ENCODE measurements at regions not wholly inside any gene's neighbourhood (a gene's known extent, or its start where the extent isn't known, plus 50 kb on each side); places are given as distances from the start of the nearest gene placed in this dataset.

DNA sequence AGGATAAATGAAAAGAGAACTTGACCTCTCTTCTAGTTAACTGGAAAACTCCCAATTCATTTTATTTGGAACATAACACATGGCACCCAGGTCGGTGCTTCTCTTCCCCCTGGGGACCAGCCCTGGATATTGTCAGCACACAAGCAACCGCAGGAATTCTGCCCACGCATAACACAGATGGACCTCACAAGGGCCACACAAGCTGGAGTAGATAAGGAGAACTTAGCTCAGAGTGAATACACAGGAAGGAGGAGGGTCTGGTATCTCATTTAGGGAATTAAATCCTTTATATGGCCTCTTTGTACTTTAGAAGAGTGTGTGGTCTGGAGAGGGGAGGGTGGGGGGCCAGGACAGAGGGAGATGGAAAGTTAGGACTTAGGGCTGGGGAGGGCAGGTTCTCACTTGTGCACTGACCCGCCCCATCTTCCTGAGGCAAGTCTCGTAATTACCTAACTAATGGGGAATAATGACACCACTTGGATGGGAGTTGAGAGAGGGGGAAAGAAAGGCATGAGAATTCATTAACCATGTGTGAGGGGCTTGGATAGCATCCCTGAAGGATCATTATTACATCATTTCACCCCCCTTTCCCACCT is 341.2 kb upstream of the WWC1 start:
- no peak overlapping the region for H2AFZ ChIP-seq (ENCODE audit: low read depth, low read length)
- H3F3A ChIP-seq (ENCODE audit: insufficient read depth, low read length, poor library complexity, severe bottlenecking), result no peaks in the 10 kb centered on the region
- H3K36me3 ChIP-seq (ENCODE audit: insufficient read depth, low read length), result no peaks in the 10 kb centered on the region
- no peak for TF ChIP-seq TAF1 (IDR thresholded peaks at IDR 0.05; ENCODE audit: low read depth)
- TF ChIP-seq SMC3 (conservative IDR thresholded peaks at IDR 0.05; ENCODE audit: poor library complexity), result no peak
- no peak for TF ChIP-seq EZH2 (IDR thresholded peaks at IDR 0.05; ENCODE audit: borderline replicate concordance, insufficient read depth, low read length, poor library complexity, severe bottlenecking)
- TF ChIP-seq EP300 (conservative IDR thresholded peaks at IDR 0.05; ENCODE audit: poor library complexity, severe bottlenecking), result no peak
- TF ChIP-seq, protein P1, sequence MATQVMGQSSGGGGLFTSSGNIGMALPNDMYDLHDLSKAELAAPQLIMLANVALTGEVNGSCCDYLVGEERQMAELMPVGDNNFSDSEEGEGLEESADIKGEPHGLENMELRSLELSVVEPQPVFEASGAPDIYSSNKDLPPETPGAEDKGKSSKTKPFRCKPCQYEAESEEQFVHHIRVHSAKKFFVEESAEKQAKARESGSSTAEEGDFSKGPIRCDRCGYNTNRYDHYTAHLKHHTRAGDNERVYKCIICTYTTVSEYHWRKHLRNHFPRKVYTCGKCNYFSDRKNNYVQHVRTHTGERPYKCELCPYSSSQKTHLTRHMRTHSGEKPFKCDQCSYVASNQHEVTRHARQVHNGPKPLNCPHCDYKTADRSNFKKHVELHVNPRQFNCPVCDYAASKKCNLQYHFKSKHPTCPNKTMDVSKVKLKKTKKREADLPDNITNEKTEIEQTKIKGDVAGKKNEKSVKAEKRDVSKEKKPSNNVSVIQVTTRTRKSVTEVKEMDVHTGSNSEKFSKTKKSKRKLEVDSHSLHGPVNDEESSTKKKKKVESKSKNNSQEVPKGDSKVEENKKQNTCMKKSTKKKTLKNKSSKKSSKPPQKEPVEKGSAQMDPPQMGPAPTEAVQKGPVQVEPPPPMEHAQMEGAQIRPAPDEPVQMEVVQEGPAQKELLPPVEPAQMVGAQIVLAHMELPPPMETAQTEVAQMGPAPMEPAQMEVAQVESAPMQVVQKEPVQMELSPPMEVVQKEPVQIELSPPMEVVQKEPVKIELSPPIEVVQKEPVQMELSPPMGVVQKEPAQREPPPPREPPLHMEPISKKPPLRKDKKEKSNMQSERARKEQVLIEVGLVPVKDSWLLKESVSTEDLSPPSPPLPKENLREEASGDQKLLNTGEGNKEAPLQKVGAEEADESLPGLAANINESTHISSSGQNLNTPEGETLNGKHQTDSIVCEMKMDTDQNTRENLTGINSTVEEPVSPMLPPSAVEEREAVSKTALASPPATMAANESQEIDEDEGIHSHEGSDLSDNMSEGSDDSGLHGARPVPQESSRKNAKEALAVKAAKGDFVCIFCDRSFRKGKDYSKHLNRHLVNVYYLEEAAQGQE (IDR thresholded peaks at IDR 0.05; ENCODE audit: borderline replicate concordance), result no peak
- no peak for TF ChIP-seq RAD21 (conservative IDR thresholded peaks at IDR 0.05)
- TF ChIP-seq, protein P2, sequence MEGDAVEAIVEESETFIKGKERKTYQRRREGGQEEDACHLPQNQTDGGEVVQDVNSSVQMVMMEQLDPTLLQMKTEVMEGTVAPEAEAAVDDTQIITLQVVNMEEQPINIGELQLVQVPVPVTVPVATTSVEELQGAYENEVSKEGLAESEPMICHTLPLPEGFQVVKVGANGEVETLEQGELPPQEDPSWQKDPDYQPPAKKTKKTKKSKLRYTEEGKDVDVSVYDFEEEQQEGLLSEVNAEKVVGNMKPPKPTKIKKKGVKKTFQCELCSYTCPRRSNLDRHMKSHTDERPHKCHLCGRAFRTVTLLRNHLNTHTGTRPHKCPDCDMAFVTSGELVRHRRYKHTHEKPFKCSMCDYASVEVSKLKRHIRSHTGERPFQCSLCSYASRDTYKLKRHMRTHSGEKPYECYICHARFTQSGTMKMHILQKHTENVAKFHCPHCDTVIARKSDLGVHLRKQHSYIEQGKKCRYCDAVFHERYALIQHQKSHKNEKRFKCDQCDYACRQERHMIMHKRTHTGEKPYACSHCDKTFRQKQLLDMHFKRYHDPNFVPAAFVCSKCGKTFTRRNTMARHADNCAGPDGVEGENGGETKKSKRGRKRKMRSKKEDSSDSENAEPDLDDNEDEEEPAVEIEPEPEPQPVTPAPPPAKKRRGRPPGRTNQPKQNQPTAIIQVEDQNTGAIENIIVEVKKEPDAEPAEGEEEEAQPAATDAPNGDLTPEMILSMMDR (IDR thresholded peaks at IDR 0.05; ENCODE audit: poor library complexity, severe bottlenecking), result no peak
- TF ChIP-seq POLR2AphosphoS5 (IDR thresholded peaks at IDR 0.05), result no peak
- no peak for TF ChIP-seq MXI1 (conservative IDR thresholded peaks at IDR 0.05; ENCODE audit: poor library complexity, severe bottlenecking)
- H3K9ac ChIP-seq (ENCODE audit: low read length), result no peak overlapping the region
- no peaks in the 10 kb centered on the region for H3K27me3 ChIP-seq (ENCODE audit: insufficient read depth, low read depth, low read length)
- no peaks in the 10 kb centered on the region for H3K79me2 ChIP-seq (replicated peaks; ENCODE audit: insufficient read depth, low read length)
- no peak overlapping the region for H3K27ac ChIP-seq (ENCODE audit: low read length)
- H3K4me3 ChIP-seq (ENCODE audit: low read length), result no peak overlapping the region
- no peaks in the 10 kb centered on the region for H3K9me2 ChIP-seq (ENCODE audit: insufficient read depth, low read length)
- H4K20me1 ChIP-seq (ENCODE audit: insufficient read depth), result no peaks in the 10 kb centered on the region
- no peak overlapping the region for H3K4me2 ChIP-seq (ENCODE audit: low read length)
- no peaks in the 10 kb centered on the region for H3K9me3 ChIP-seq (ENCODE audit: low read length)

DNA sequence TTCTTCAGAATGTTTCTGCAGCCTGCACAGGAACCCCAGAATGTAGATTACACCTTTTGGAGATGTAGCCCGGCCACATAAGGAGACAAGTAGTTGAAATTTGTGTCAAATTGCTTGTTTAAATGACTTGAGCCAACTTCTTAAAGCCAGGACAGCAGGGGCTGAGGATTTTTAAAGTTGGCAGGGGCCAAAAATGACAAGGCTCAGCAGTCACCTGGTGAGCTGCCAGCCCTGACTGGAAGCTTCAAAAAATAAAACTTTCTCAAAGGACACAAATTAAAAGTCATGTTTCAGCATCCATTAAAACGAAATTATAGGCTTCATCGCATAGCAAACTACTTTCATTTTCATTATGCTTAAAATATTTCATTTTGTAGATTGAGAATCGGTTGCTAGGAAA is 340.3 kb upstream of the WWC1 start:
- TF ChIP-seq MXI1 (conservative IDR thresholded peaks at IDR 0.05; ENCODE audit: poor library complexity, severe bottlenecking) (no peak), TAF1 (IDR thresholded peaks at IDR 0.05; ENCODE audit: low read depth) (no peak), SMC3 (conservative IDR thresholded peaks at IDR 0.05; ENCODE audit: poor library complexity) (no peak), EZH2 (IDR thresholded peaks at IDR 0.05; ENCODE audit: borderline replicate concordance, insufficient read depth, low read length, poor library complexity, severe bottlenecking) (no peak), EP300 (conservative IDR thresholded peaks at IDR 0.05; ENCODE audit: poor library complexity, severe bottlenecking) (no peak), RAD21 (conservative IDR thresholded peaks at IDR 0.05) (no peak), POLR2AphosphoS5 (IDR thresholded peaks at IDR 0.05) (no peak)
- TF ChIP-seq, protein P2 (IDR thresholded peaks at IDR 0.05; ENCODE audit: poor library complexity, severe bottlenecking), result no peak
- TF ChIP-seq, protein P1 (IDR thresholded peaks at IDR 0.05; ENCODE audit: borderline replicate concordance), result no peak
- no peak overlapping the region for H2AFZ ChIP-seq (ENCODE audit: low read depth, low read length)
- no peaks in the 10 kb centered on the region for H3F3A ChIP-seq (ENCODE audit: insufficient read depth, low read length, poor library complexity, severe bottlenecking)
- no peak overlapping the region for H3K4me3 ChIP-seq (ENCODE audit: low read length)
- no peak overlapping the region for H3K4me2 ChIP-seq (ENCODE audit: low read length)
- H3K36me3 ChIP-seq (ENCODE audit: insufficient read depth, low read length), result no peaks in the 10 kb centered on the region
- H3K9ac ChIP-seq (ENCODE audit: low read length), result no peak overlapping the region
- H3K27me3 ChIP-seq (ENCODE audit: insufficient read depth, low read depth, low read length), result no peaks in the 10 kb centered on the region
- H3K9me2 ChIP-seq (ENCODE audit: insufficient read depth, low read length), result no peaks in the 10 kb centered on the region
- no peak overlapping the region for H3K27ac ChIP-seq (ENCODE audit: low read length)
- H3K79me2 ChIP-seq (replicated peaks; ENCODE audit: insufficient read depth, low read length), result no peaks in the 10 kb centered on the region
- no peaks in the 10 kb centered on the region for H4K20me1 ChIP-seq (ENCODE audit: insufficient read depth)
- no peaks in the 10 kb centered on the region for H3K9me3 ChIP-seq (ENCODE audit: low read length)
